ENCODE measurements at regions not wholly inside any gene's neighbourhood (a gene's known extent, or its start where the extent isn't known, plus 50 kb on each side); places are given as distances from the start of the nearest gene placed in this dataset.
"Not testable (repeated sequence)": the region's sequence is repeated elsewhere in the genome, so short reads cannot be mapped to it uniquely, and the experiment has no call there.

DNA sequence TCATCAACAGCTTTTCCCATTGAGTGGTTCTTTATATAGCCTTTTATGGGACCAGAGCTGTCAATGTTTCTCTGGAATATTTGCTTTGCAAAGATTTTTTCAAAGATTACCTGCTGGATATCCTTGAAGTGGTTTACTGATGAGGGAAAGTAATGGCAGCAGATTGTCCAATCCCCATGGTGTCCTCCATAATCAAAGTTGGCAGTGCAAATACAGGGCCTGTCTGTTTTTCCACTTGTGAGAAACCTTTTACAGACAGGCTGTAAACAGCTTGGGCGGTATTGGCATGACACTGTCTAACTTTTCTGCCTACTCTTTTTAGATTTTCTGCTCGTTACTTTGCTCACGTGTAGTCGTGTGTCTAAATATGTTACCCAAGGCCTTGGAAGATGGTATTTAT is 641.9 kb upstream of the NR3C2 start:
- CTCF ChIA-PET, result no interaction called here
- H3K4me3 Mint-ChIP-seq, result no peak overlapping the region

DNA sequence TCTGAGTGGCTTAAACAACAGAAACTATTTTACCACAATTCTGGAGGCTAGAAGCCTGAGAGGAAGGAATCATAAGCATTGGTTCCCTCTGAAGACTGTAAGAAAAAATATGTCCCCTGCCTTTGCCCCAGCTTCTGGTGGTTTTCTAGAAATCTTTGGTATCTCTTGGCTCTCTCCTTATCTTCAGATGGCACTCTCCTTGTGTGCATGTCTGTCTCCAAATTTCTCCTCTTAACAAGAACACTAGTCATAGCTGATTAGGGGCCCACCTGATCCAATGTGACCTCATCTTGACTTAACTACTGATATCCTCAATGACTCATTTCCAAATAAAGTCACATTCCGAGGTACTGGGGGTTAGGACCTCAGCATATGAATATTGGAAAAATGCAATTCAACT is 635.0 kb upstream of the NR3C2 start:
- CTCF ChIA-PET, result no interaction called here
- no peak for DNase-seq
- Mint-ChIP-seq H3K27ac (no peak overlapping the region), H3K36me3 (ENCODE audit: low read depth) (no peaks in the 10 kb centered on the region), H3K27me3 (no peaks in the 10 kb centered on the region), H3K9me3 (no peaks in the 10 kb centered on the region), H3K4me1 (no peaks in the 10 kb centered on the region), H3K4me3 (no peak overlapping the region)
- POLR2A ChIA-PET, result no interaction called here

More for the DNA sequence above, 641.9 kb upstream of the NR3C2 start:
- H3K36me3 Mint-ChIP-seq (ENCODE audit: low read depth), result no peaks in the 10 kb centered on the region
- H3K27ac Mint-ChIP-seq, result no peak overlapping the region
- H3K4me1 Mint-ChIP-seq, result no peaks in the 10 kb centered on the region
- no peaks in the 10 kb centered on the region for H3K9me3 Mint-ChIP-seq
- no peaks in the 10 kb centered on the region for H3K27me3 Mint-ChIP-seq
- no peak for DNase-seq
- POLR2A ChIA-PET, result no interaction called here

DNA sequence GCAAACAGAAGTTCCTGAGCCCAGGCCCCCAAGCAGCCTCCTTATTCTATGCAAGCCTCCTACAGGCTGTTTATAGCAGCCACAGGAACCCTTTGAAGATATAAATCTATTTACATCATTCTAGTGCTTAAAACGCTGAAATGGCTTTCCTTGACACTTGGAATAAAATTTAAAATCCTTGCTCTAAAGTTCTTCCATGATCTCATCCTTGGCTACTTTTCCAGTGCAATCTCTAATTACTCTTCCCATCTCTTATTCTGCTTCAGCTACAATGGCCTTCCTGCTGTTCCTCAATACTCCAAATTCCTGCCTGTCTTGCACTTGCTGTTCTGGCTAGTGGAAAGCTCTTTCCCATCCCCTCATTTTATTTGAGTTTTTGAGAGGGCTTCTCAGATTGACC is 634.2 kb upstream of the NR3C2 start:
- no peaks in the 10 kb centered on the region for H3K27me3 Mint-ChIP-seq
- no peaks in the 10 kb centered on the region for H3K36me3 Mint-ChIP-seq (ENCODE audit: low read depth)
- DNase-seq, result no peak
- POLR2A ChIA-PET, result no interaction called here
- CTCF ChIA-PET, result no interaction called here
- no peaks in the 10 kb centered on the region for H3K9me3 Mint-ChIP-seq
- H3K4me1 Mint-ChIP-seq, result no peaks in the 10 kb centered on the region
- H3K4me3 Mint-ChIP-seq, result no peak overlapping the region
- H3K27ac Mint-ChIP-seq, result no peak overlapping the region

DNA sequence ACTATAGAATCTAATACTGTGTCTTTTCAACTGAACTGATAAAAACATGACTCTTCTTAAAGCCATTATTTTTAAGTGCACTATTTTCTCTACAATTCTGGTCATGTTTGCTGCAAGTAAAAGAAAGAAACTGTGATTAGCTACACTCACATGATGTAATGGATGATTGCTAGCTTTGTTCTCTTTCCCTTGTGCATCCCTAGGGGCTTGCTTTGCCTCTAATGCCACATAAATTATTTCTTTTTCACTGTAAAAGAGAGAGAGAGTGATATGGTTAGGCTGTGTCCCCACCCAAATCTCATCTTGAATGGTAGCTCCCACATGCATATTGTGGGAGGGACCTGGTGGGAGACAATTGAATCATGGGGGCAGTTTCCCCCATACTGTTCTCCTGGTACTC is 630.2 kb upstream of the NR3C2 start:
- H3K9me3 Mint-ChIP-seq, result no peaks in the 10 kb centered on the region
- DNase-seq, result no peak
- H3K27ac Mint-ChIP-seq, result no peak overlapping the region
- no peaks in the 10 kb centered on the region for H3K4me1 Mint-ChIP-seq
- H3K36me3 Mint-ChIP-seq (ENCODE audit: low read depth), result no peaks in the 10 kb centered on the region
- ChIA-PET CTCF (no interaction called here), POLR2A (no interaction called here)
- no peak overlapping the region for H3K4me3 Mint-ChIP-seq
- no peaks in the 10 kb centered on the region for H3K27me3 Mint-ChIP-seq

DNA sequence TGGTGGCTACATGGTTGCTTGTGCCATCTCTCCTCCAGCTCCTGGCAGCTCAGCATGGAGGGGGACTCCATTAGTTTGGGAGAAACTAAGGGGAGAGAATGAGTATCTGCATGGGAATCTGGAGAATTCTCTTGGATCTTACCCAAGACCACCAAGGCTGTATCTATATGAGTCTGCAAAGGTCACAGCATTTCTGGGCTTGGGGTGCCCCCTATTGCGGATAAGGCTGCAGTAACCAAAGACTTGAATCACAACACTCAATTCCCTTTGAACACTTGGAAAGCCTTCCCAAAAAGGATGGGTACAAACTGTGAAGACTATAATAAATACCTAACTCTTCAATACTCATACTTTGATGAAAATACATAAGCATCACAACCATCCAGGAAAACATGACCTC is 623.5 kb upstream of the NR3C2 start:
- no peaks in the 10 kb centered on the region for H3K9me3 Mint-ChIP-seq
- no peaks in the 10 kb centered on the region for H3K36me3 Mint-ChIP-seq (ENCODE audit: low read depth)
- H3K27ac Mint-ChIP-seq, result no peak overlapping the region
- CTCF ChIA-PET, result no interaction called here
- no peak overlapping the region for H3K4me3 Mint-ChIP-seq
- no peak for DNase-seq
- no peaks in the 10 kb centered on the region for H3K4me1 Mint-ChIP-seq
- POLR2A ChIA-PET, result no interaction called here
- H3K27me3 Mint-ChIP-seq, result no peaks in the 10 kb centered on the region

DNA sequence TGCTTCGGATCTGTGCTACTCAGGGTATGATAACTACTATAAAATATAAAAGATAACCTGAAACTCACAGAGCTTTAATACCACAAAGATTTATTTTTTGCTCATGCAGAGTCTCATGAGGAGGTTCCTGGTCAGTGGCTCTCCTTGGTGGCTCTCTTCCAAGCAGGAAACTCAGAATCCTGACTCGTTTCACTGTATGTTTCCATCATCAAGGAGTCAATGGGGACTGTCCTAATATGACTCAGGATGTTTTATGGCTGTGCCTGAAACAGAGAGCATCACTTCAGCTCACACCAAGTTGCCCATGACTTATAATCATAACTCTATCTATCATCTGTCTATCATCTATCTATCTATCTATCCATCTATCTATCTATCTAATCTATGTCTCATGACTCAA is 620.8 kb upstream of the NR3C2 start:
- no peak for DNase-seq
- Mint-ChIP-seq H3K36me3 (ENCODE audit: low read depth) (no peaks in the 10 kb centered on the region), H3K27ac (no peak overlapping the region), H3K9me3 (no peaks in the 10 kb centered on the region), H3K27me3 (no peaks in the 10 kb centered on the region), H3K4me1 (no peaks in the 10 kb centered on the region), H3K4me3 (no peak overlapping the region)
- POLR2A ChIA-PET, result no interaction called here
- CTCF ChIA-PET, result no interaction called here

DNA sequence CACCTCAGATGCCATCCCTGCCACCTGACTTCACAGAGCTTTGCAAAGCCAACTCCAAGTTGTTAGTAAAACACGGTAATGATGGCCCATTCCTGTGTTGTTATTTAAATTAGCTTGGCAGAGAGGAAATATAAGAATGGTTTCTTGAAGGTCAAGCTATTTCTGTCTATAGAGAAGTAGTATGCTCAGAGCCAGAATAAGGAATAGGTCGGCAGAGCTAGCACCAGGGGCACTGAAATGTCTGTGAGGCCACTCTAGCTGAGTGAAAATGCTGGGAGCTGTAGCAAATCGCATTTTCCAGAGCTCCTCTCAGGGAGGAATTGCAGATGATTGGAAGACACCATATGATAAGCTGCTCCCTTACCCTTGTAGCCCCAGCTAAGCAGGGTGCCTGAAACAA is 615.4 kb upstream of the NR3C2 start:
- Mint-ChIP-seq H3K9me3 (no peaks in the 10 kb centered on the region), H3K27me3 (no peaks in the 10 kb centered on the region), H3K27ac (no peak overlapping the region), H3K36me3 (ENCODE audit: low read depth) (no peaks in the 10 kb centered on the region), H3K4me3 (no peak overlapping the region), H3K4me1 (no peaks in the 10 kb centered on the region)
- ChIA-PET CTCF (no interaction called here), POLR2A (no interaction called here)
- DNase-seq, result no peak

DNA sequence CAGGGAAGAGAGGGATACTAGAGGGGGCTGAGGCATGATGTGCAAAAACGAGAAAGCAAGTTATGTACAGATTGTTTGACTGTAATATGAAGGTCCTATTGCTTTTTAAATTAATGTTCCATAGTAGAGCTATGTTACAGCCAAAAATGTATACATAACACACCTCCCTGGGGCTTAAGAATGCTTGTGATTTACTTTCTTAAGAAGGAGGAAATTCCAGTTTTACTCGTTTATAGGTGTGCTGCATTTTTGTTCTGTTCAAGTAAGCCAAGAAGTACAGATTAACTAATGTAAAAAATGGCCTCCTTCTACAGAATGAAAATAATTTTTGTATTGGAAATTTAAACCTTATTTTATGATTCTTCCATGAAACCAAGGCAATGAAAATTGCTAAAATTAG is 614.4 kb upstream of the NR3C2 start:
- CTCF ChIA-PET, result no interaction called here

DNA sequence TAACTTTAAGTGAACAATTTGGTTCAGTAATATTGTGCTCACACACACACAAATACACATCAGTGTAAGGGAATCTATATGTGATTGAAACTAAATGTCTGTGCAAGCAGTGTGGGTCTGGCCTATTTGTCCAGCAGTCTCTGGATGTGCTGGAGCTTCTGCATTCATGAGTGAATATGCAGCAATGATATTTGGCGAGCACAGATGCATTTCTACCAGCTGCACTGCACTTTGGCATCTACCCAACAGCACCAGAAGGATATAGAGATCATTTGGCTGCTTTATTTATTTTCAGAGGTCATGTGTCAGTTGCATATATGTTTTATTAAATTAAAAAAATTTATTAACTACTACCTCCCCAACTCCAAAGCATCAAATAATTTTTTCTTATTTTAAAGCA is 613.4 kb upstream of the NR3C2 start:
- CTCF ChIA-PET, result no interaction called here
- no peaks in the 10 kb centered on the region for H3K4me1 Mint-ChIP-seq
- no peaks in the 10 kb centered on the region for H3K36me3 Mint-ChIP-seq (ENCODE audit: low read depth)
- H3K9me3 Mint-ChIP-seq, result no peaks in the 10 kb centered on the region
- no peak for DNase-seq
- POLR2A ChIA-PET, result no interaction called here
- H3K27ac Mint-ChIP-seq, result no peak overlapping the region
- no peak overlapping the region for H3K4me3 Mint-ChIP-seq
- H3K27me3 Mint-ChIP-seq, result no peaks in the 10 kb centered on the region

More for the DNA sequence above, 614.4 kb upstream of the NR3C2 start:
- POLR2A ChIA-PET, result no interaction called here
- Mint-ChIP-seq H3K27ac (no peak overlapping the region), H3K4me3 (no peak overlapping the region), H3K36me3 (ENCODE audit: low read depth) (no peaks in the 10 kb centered on the region), H3K27me3 (no peaks in the 10 kb centered on the region), H3K4me1 (no peaks in the 10 kb centered on the region), H3K9me3 (no peaks in the 10 kb centered on the region)
- DNase-seq, result no peak

DNA sequence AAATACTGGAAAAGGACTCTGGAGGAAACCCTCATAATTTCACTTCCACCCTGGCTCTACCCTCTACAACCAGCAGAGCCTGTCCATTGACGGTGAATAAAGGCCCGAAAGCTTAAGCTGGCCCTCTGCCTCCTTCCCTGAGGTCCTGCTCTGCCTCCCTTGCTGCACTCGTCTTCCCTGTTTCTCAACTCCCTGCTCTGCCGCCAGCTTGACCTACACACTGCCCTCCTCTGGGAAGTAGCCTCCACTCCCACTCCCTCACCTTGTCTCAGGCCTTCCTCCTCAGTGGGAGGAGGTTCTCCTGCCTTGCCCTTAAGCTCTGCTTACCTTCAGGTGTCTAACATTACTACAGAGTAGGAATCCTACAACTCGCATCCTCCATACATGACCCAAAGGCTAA is 608.6 kb upstream of the NR3C2 start:
- DNase-seq, result no peak
- Mint-ChIP-seq H3K4me1 (no peaks in the 10 kb centered on the region), H3K4me3 (no peak overlapping the region), H3K27me3 (no peaks in the 10 kb centered on the region), H3K27ac (no peak overlapping the region), H3K9me3 (peaks cover 2% of the 10 kb centered on the region), H3K36me3 (ENCODE audit: low read depth) (no peaks in the 10 kb centered on the region)
- ChIA-PET CTCF (no interaction called here), POLR2A (no interaction called here)

DNA sequence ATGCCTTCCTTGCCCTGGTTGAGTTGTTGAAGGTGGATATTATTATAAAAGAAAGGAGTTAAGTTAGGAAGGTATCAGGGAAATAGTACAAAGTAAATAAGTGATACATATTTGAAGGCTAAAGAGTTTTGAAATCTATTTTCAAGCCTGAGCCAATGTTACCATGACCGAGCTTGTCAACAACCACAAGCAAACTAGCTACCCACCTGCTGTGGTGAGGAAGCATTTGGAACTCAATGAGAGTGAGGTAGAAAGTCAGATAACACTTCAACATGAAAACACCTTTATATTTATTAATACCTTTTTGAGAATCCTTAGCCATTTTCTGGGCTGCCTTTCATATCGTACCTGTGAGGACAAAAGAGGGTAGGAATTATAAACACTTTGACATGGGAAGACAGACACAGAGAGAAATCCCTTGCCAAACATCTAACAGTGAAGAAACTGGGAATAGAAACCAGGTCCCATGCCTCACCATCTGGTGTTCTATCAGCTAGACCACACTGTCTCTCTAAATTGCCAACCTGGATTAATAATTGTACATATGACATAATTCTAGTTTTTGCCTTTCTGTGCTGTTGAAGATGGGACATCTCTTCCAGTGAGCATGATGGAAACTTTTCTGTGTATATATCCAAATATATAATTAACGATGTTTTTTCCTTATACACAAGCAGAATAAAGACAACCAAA is 606.4 kb upstream of the NR3C2 start:
- H3K27me3 Mint-ChIP-seq, result no peaks in the 10 kb centered on the region
- H3K36me3 Mint-ChIP-seq (ENCODE audit: low read depth), result no peaks in the 10 kb centered on the region
- H3K9me3 Mint-ChIP-seq, result peaks cover 2% of the 10 kb centered on the region
- POLR2A ChIA-PET, result no interaction called here
- H3K27ac Mint-ChIP-seq, result no peak overlapping the region
- CTCF ChIA-PET, result no interaction called here
- no peak overlapping the region for H3K4me3 Mint-ChIP-seq
- no peak for DNase-seq
- H3K4me1 Mint-ChIP-seq, result no peaks in the 10 kb centered on the region

DNA sequence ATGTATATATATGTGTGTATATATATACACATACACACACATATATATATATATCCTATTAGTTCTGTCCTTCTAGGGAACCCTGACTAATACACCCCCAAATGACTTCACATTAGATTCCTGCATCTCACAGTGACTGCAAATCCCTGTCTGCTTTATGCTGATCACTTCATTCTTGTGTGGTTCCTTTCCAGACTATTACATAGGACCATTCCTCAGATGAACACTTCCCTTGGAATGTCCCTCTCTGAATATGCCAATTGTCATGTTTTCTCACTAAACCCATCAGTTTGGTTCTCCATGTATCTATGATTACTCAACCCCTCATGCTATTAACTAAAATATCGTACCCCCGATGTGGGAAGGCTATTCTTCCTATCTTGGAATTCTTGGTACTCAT is 605.2 kb upstream of the NR3C2 start:
- H3K36me3 Mint-ChIP-seq (ENCODE audit: low read depth), result no peaks in the 10 kb centered on the region
- no peaks in the 10 kb centered on the region for H3K4me1 Mint-ChIP-seq
- H3K27ac Mint-ChIP-seq, result no peak overlapping the region
- H3K27me3 Mint-ChIP-seq, result no peaks in the 10 kb centered on the region
- no peak for DNase-seq
- ChIA-PET CTCF (no interaction called here), POLR2A (no interaction called here)
- no peak overlapping the region for H3K4me3 Mint-ChIP-seq
- peaks cover 2% of the 10 kb centered on the region for H3K9me3 Mint-ChIP-seq

DNA sequence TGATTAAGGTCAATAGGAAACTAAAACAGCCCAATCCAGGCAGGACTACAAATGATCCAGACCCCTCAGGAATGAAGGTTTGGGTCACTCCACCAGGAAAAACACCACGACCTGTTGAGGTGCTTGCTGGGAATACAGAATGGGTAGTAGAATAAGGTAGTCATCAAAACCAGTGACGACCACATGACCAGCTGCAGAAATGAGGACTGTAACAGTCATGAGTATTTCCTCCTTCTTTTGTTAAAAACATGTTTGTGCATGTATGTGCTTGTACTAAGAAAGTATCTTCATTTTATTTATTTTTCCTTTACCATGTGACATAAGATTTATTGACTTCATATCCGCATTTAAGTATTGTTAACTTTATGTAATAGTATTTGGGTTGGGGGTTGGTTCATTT is 603.5 kb upstream of the NR3C2 start:
- Mint-ChIP-seq H3K4me3 (no peak overlapping the region), H3K4me1 (no peaks in the 10 kb centered on the region), H3K9me3 (peaks cover 2% of the 10 kb centered on the region), H3K27me3 (no peaks in the 10 kb centered on the region), H3K27ac (no peak overlapping the region), H3K36me3 (ENCODE audit: low read depth) (no peaks in the 10 kb centered on the region)
- DNase-seq, result no peak
- ChIA-PET POLR2A (no interaction called here), CTCF (no interaction called here)

DNA sequence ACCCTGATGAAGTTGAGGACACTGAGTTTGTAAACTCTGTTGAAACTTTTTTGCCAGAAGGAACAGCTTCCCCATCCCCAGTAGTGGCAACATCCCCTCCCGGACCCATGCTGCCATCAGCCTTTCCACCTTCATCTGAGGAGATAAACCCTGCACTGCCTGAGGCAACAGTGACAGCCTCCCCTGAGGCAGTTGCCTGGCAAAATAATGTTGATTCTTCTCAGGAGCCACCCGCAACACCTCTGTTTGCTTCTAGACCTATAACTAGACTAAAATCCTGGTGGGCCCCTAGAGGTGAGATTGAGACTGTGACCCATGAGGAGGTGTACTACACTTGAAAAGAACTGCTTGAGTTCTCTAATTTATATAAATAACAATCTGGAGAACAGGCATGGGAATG is 597.6 kb upstream of the NR3C2 start:
- H3K9me3 Mint-ChIP-seq; H3K4me1 Mint-ChIP-seq; H3K27me3 Mint-ChIP-seq; H3K36me3 Mint-ChIP-seq (ENCODE audit: low read depth); POLR2A ChIA-PET; H3K27ac Mint-ChIP-seq; CTCF ChIA-PET; H3K4me3 Mint-ChIP-seq; DNase-seq: not testable (repeated sequence)

DNA sequence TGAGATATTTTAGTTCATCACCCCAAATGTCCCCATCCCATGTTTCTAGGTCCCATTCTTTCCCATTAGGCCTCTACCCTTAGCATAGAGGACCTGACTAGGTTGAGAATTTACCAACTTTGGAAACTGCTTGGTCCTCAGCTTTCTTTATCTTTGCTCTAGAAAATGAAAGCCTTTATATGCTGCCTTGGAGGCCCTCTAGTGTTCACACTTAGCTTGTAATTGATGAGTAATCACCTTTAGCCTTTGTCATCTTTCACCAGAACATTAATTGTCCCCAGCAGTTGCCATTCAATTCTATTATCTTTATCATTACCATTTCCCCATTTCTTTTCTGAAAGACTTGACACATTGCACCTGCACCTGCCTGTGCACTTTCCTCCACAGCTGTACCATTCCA is 589.2 kb upstream of the NR3C2 start:
- DNase-seq, result no peak
- Mint-ChIP-seq H3K36me3 (ENCODE audit: low read depth) (no peaks in the 10 kb centered on the region), H3K9me3 (no peaks in the 10 kb centered on the region), H3K27ac (no peak overlapping the region), H3K4me1 (no peaks in the 10 kb centered on the region), H3K27me3 (no peaks in the 10 kb centered on the region), H3K4me3 (no peak overlapping the region)
- ChIA-PET POLR2A (no interaction called here), CTCF (interaction anchor here (0.8 kb wide), 1 partner anchor 21 kb away, joined by 3 read pairs; no protein-coding TSS in a partner anchor)
